ENCODE measurements at regions not wholly inside any gene's neighbourhood (a gene's known extent, or its start where the extent isn't known, plus 50 kb on each side); places are given as distances from the start of the nearest gene placed in this dataset.

DNA sequence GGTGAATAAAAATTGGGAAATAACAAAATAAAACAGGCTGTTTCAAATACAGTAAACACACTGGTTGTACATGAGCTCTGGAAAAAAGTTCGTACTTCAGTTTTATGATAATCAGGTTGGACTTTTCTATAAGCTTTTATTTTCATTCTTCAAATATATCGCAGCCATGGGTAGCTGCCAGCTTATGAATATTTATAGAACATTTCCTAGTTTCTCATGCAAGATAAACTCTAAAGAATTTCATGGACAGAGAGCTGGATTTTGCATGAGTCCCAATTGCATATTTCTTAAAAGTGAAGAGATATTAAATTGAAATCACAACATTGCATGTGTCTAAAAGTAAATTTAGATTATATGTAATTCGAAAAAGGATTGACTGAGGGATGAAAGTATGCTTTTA, 827.6 kb downstream of the SLC6A15 start:
- H3K23ac ChIP-seq (ENCODE audit: low read depth, low read length), result no peak overlapping the region
- H3K56ac ChIP-seq (ENCODE audit: extremely low read depth, insufficient read depth, low read length), result no peak overlapping the region
- intact Hi-C loops (cut with micrococcal nuclease) (no loop called here), dilution Hi-C loops (cut with HindIII; ENCODE audit: low sequenced_read_pairs, unreplicated experiment) (no loop called here), in situ Hi-C loops (cut with MboI; ENCODE audit: low sequenced_read_pairs) (no loop called here)
- H2BK15ac ChIP-seq (ENCODE audit: low read depth, low read length), result no peak overlapping the region
- no peak overlapping the region for H3K9ac ChIP-seq (ENCODE audit: low read depth, low read length)
- POLR2A ChIA-PET (ENCODE audit: unreplicated experiment), result no interaction called here
- no peaks in the 10 kb centered on the region for H3K9me1 ChIP-seq (ENCODE audit: insufficient read depth, low read length)
- H4K91ac ChIP-seq (ENCODE audit: insufficient read depth, low read depth, low read length), result no peak overlapping the region
- no peak overlapping the region for H2AFZ ChIP-seq (replicated peaks; ENCODE audit: low read length, poor library complexity)
- no peaks in the 10 kb centered on the region for H3K9me3 ChIP-seq (ENCODE audit: control insufficient read depth, insufficient read depth, low read length)
- no peak overlapping the region for H2BK20ac ChIP-seq (ENCODE audit: low read depth, low read length)
- DNase-seq, result no peak
- no peak overlapping the region for H3K4me3 ChIP-seq (ENCODE audit: insufficient read depth, low read depth, low read length)
- no peak overlapping the region for H2AK5ac ChIP-seq (ENCODE audit: low read depth, low read length)
- no peak overlapping the region for H2AK9ac ChIP-seq (replicated peaks; ENCODE audit: low read depth, low read length, poor library complexity)
- no peak overlapping the region for H4K5ac ChIP-seq (ENCODE audit: low read depth, low read length)
- TF ChIP-seq MXI1 (IDR thresholded peaks at IDR 0.05; ENCODE audit: borderline replicate concordance, low read depth, low read length) (no peak), RCOR1 (IDR thresholded peaks at IDR 0.05; ENCODE audit: insufficient replicate concordance, low read length) (no peak), CEBPB (IDR thresholded peaks at IDR 0.05; ENCODE audit: low read depth, low read length) (no peak), SMC3 (IDR thresholded peaks at IDR 0.05; ENCODE audit: low read depth, low read length) (no peak), RAD21 (IDR thresholded peaks at IDR 0.05; ENCODE audit: low read length) (no peak)
- TF ChIP-seq, protein P1, sequence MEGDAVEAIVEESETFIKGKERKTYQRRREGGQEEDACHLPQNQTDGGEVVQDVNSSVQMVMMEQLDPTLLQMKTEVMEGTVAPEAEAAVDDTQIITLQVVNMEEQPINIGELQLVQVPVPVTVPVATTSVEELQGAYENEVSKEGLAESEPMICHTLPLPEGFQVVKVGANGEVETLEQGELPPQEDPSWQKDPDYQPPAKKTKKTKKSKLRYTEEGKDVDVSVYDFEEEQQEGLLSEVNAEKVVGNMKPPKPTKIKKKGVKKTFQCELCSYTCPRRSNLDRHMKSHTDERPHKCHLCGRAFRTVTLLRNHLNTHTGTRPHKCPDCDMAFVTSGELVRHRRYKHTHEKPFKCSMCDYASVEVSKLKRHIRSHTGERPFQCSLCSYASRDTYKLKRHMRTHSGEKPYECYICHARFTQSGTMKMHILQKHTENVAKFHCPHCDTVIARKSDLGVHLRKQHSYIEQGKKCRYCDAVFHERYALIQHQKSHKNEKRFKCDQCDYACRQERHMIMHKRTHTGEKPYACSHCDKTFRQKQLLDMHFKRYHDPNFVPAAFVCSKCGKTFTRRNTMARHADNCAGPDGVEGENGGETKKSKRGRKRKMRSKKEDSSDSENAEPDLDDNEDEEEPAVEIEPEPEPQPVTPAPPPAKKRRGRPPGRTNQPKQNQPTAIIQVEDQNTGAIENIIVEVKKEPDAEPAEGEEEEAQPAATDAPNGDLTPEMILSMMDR (conservative IDR thresholded peaks at IDR 0.05; ENCODE audit: low read depth, low read length), result no peak
- TF ChIP-seq, protein P2, sequence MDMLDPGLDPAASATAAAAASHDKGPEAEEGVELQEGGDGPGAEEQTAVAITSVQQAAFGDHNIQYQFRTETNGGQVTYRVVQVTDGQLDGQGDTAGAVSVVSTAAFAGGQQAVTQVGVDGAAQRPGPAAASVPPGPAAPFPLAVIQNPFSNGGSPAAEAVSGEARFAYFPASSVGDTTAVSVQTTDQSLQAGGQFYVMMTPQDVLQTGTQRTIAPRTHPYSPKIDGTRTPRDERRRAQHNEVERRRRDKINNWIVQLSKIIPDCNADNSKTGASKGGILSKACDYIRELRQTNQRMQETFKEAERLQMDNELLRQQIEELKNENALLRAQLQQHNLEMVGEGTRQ (IDR thresholded peaks at IDR 0.05; ENCODE audit: low read depth, low read length), result no peak
- no peak overlapping the region for H3K4me2 ChIP-seq (ENCODE audit: low read depth, low read length)
- H3K4ac ChIP-seq (ENCODE audit: low read depth, low read length), result no peak overlapping the region
- ATAC-seq (ENCODE audit: low read depth), result no peak
- CTCF ChIA-PET, result no interaction called here
- no peaks in the 10 kb centered on the region for H3K79me1 ChIP-seq (ENCODE audit: low read depth in 1 of 2, low read length in 2 of 2)
- no CpG with 5 or more reads among the region's 3 CpGs for WGBS, 2 experiments (ENCODE audit: extremely low coverage in 2 of 2, insufficient read length in 1 of 2)
- H3K27me3 ChIP-seq (ENCODE audit: control insufficient read depth, insufficient read depth, low read length), result no peaks in the 10 kb centered on the region
- no peaks in the 10 kb centered on the region for H3K36me3 ChIP-seq (ENCODE audit: control insufficient read depth, insufficient read depth, low read length)
- no peak overlapping the region for H4K8ac ChIP-seq (ENCODE audit: low read depth in 2 of 2, low read length in 2 of 2)
- H3K27ac ChIP-seq (ENCODE audit: insufficient read depth, low read length), result no peak overlapping the region
- no peak overlapping the region for H3K14ac ChIP-seq (replicated peaks; ENCODE audit: low read depth, low read length)
- BruUV-seq (replicated peaks), result no TSS peak
- no peaks in the 10 kb centered on the region for H3K4me1 ChIP-seq (ENCODE audit: control insufficient read depth, insufficient read depth, low read length)
- no peaks in the 10 kb centered on the region for H4K20me1 ChIP-seq (ENCODE audit: insufficient read depth, low read length)
- H2BK5ac ChIP-seq (ENCODE audit: low read depth, low read length, poor library complexity, severe bottlenecking), result no peak overlapping the region
- no peak overlapping the region for H2BK120ac ChIP-seq (ENCODE audit: low read depth, low read length)
- no peak overlapping the region for H3K18ac ChIP-seq (ENCODE audit: low read depth, low read length)

All from IMR-90 (cell line).